Stimulated activated CD8-positive, alpha-beta memory T cell treated with anti-CD3 and anti-CD28 coated beads, Interleukin-7, amount 100 ng/mL, for 48 hours (primary cell): ENCODE measurements at regions not wholly inside any gene's neighbourhood (a gene's known extent, or its start where the extent isn't known, plus 50 kb on each side); places are given as distances from the start of the nearest gene placed in this dataset.
A peak's percentile ranks its signal among the peaks of the same experiment; 100 is the strongest.

ENCODE experiments used
- DNase-seq, 2 donors: peaks; one replicate each; pipeline ENCODE4 v3.0.0-alpha.2; 2020; ENCODE audit warnings: low read depth in 1 of 2; ENCODE audit errors: extremely low read depth in 1 of 2

- DNase-seq = no peak
These were observed 511.3 kb downstream of the NPHP4 start for GRCh38 chr1:5480906-5481305.

GRCh38 chr1:5479876-5480646 lies 512.2 kb downstream of the NPHP4 start:
- DNase-seq = no peak

GRCh38 chr1:5478961-5479360 lies 513.3 kb downstream of the NPHP4 start:
- DNase-seq = no peak

GRCh38 chr1:5478156-5478695 lies 514.0 kb downstream of the NPHP4 start:
- DNase-seq = no peak

GRCh38 chr1:5477716-5478115 lies 514.5 kb downstream of the NPHP4 start:
- DNase-seq = no peak

- DNase-seq = no peak
These were observed 516.7 kb downstream of the NPHP4 start for GRCh38 chr1:5475572-5475971.

GRCh38 chr1:5473268-5473667 lies 519.0 kb downstream of the NPHP4 start:
- DNase-seq = no peak

GRCh38 chr1:5466487-5466886 lies 525.7 kb downstream of the NPHP4 start:
- DNase-seq = no peak

- no peak for DNase-seq
These were observed 526.9 kb downstream of the NPHP4 start for GRCh38 chr1:5465281-5465711.

GRCh38 chr1:5464366-5464765 lies 527.9 kb downstream of the NPHP4 start:
- DNase-seq = no peak

GRCh38 chr1:5460974-5461373 lies 531.3 kb downstream of the NPHP4 start:
- DNase-seq = no peak

GRCh38 chr1:5459839-5460610 lies 532.2 kb downstream of the NPHP4 start:
- no peak for DNase-seq

GRCh38 chr1:5458248-5458647 lies 534.0 kb downstream of the NPHP4 start:
- no peak for DNase-seq

GRCh38 chr1:5456090-5456811 lies 536.0 kb downstream of the NPHP4 start:
- DNase-seq = no peak

- no peak for DNase-seq
These were observed 536.6 kb downstream of the NPHP4 start for GRCh38 chr1:5455651-5456050.

GRCh38 chr1:5455056-5455455 lies 537.2 kb downstream of the NPHP4 start:
- no peak for DNase-seq

GRCh38 chr1:5453347-5453746 lies 538.9 kb downstream of the NPHP4 start:
- no peak for DNase-seq

- no peak for DNase-seq
These were observed 540.6 kb downstream of the NPHP4 start for GRCh38 chr1:5451671-5452070.

- DNase-seq = peak in 1 of 2 donors; percentile 8
These were observed 543.7 kb downstream of the NPHP4 start for GRCh38 chr1:5448486-5448885.

- no peak for DNase-seq
These were observed 544.7 kb downstream of the NPHP4 start for GRCh38 chr1:5447503-5447960.

- no peak for DNase-seq
These were observed 547.8 kb downstream of the NPHP4 start for GRCh38 chr1:5444396-5444795.
